Keratinocyte (primary cell): ENCODE measurements at regions not wholly inside any gene's neighbourhood (a gene's known extent, or its start where the extent isn't known, plus 50 kb on each side); places are given as distances from the start of the nearest gene placed in this dataset.

Source experiments
- DNase-seq: peaks from one replicate; pipeline ENCODE4 v3.0.0-alpha.2; 2011; ENCODE audit warnings: low read depth, missing footprints, low spot score
- FAIRE-seq: peaks from 2 replicates; lab custom pipeline; 2011; peaks lifted over from hg19 to GRCh38; lab: Jason Lieb, UNC
- H2AFZ ChIP-seq: 2 replicates; pipeline ENCODE4 v1.6.0; 2012; ENCODE audit warnings: low read length, control low read depth, inconsistent platforms; ENCODE audit not compliant: control insufficient read depth
- H3K27ac ChIP-seq: 2 replicates; pipeline ENCODE4 v1.5.1; 2011; ENCODE audit warnings: low read length; ENCODE audit not compliant: control insufficient read depth, insufficient read depth
- H3K27me3 ChIP-seq: 3 replicates; pipeline ENCODE4 v1.6.0; 2011; ENCODE audit warnings: low read length; ENCODE audit not compliant: control insufficient read depth, insufficient read depth; ENCODE audit errors: extremely low read depth
- H3K36me3 ChIP-seq, 2 experiments: 2 replicates in 1 of 2; 3 replicates in 1 of 2; pipeline ENCODE4 v1.5.1; 2011; ENCODE audit warnings: low read length in 2 of 2, mild to moderate bottlenecking in 1 of 2; ENCODE audit not compliant: control insufficient read depth in 2 of 2, insufficient read depth in 2 of 2; ENCODE audit errors: extremely low read depth in 1 of 2
- H3K4me1 ChIP-seq: 3 replicates; pipeline ENCODE4 v1.5.1; 2011; ENCODE audit warnings: low read length; ENCODE audit not compliant: control insufficient read depth, insufficient read depth; ENCODE audit errors: extremely low read depth
- H3K4me2 ChIP-seq: 3 replicates; pipeline ENCODE4 v1.6.0; 2011; ENCODE audit warnings: low read depth, low read length; ENCODE audit not compliant: control insufficient read depth, insufficient read depth; ENCODE audit errors: extremely low read depth
- H3K4me3 ChIP-seq, 3 experiments: fragments of 200-600 bp in 1 of 3; sonication (generic) in 1 of 3; 2 replicates in 2 of 3; 3 replicates in 1 of 3; pipeline ENCODE4 v1.5.1; 2011 to 2016; ENCODE audit warnings: low read length in 3 of 3, mild to moderate bottlenecking in 3 of 3, control low read depth in 2 of 3, inconsistent platforms in 1 of 3, low read depth in 1 of 3, mixed read lengths in 1 of 3, mixed run types in 1 of 3, moderate library complexity in 1 of 3; ENCODE audit not compliant: control insufficient read depth in 2 of 3, insufficient read depth in 2 of 3; ENCODE audit errors: extremely low read depth in 1 of 3
- H3K79me2 ChIP-seq: 2 replicates; pipeline ENCODE4 v1.6.0; 2012; ENCODE audit warnings: low read length; ENCODE audit not compliant: control insufficient read depth, insufficient read depth
- H3K9ac ChIP-seq: 3 replicates; pipeline ENCODE4 v1.6.0; 2011; ENCODE audit warnings: low read length; ENCODE audit not compliant: control insufficient read depth, insufficient read depth; ENCODE audit errors: extremely low read depth
- H3K9me1 ChIP-seq: 3 replicates; pipeline ENCODE4 v1.6.0; 2011; ENCODE audit warnings: low read length; ENCODE audit not compliant: control insufficient read depth, insufficient read depth; ENCODE audit errors: extremely low read depth
- H3K9me3 ChIP-seq: 2 replicates; pipeline ENCODE4 v1.5.1; 2012; ENCODE audit warnings: low read depth, low read length; ENCODE audit not compliant: control insufficient read depth
- H4K20me1 ChIP-seq: 3 replicates; pipeline ENCODE4 v1.6.0; 2011; ENCODE audit warnings: low read length; ENCODE audit not compliant: control insufficient read depth, insufficient read depth; ENCODE audit errors: extremely low read depth
- CTCF ChIP-seq, 3 experiments: IDR thresholded peaks in 1 of 3; conservative IDR thresholded peaks in 1 of 3; optimal IDR thresholded peaks in 1 of 3; 2 replicates in 2 of 3; 3 replicates in 1 of 3; pipeline versions ENCODE3 to v1.5.1; 2011; ENCODE audit warnings: low read length in 3 of 3, mild to moderate bottlenecking in 3 of 3, moderate library complexity in 2 of 3, control low read depth in 1 of 3, inconsistent platforms in 1 of 3; ENCODE audit not compliant: insufficient read depth in 2 of 3; ENCODE audit errors: extremely low read depth in 1 of 3
- EZH2 ChIP-seq: IDR thresholded peaks from one replicate; pipeline ENCODE4 v1.6.1; 2012; ENCODE audit warnings: inconsistent platforms, mild to moderate bottlenecking, low read length, moderate library complexity
- dilution Hi-C: fragments of 300-500 bp; cut with MboI; formaldehyde crosslinking; loops from one replicate; pipeline ENCODE4 v1.7.0; 2020; ENCODE audit warnings: low sequenced_read_pairs; ENCODE audit not compliant: extremely low pct_ligation_motif_present

- DNase-seq, result no peak
- dilution Hi-C loops, result no loop called here
- Histone ChIP-seq H3K4me1 (no peaks in the 10 kb centered on the region), H3K9ac (no peak overlapping the region), H3K4me3 (no peak overlapping the region), H2AFZ (no peak overlapping the region), H3K27me3 (no peaks in the 10 kb centered on the region), H3K27ac (no peak overlapping the region), H3K79me2 (no peaks in the 10 kb centered on the region), H3K4me2 (no peak overlapping the region), H3K9me1 (no peaks in the 10 kb centered on the region), H3K9me3 (peaks cover 2% of the 10 kb centered on the region), H4K20me1 (no peaks in the 10 kb centered on the region), H3K36me3 (no peaks in the 10 kb centered on the region)
- no peak for FAIRE-seq
- TF ChIP-seq CTCF (optimal IDR thresholded peaks at IDR 0.05 in 1 of 3, IDR thresholded peaks at IDR 0.05 in 1 of 3, conservative IDR thresholded peaks at IDR 0.05 in 1 of 3; ENCODE audit: extremely low read depth in 1 of 3, insufficient read depth in 2 of 3, low read length in 3 of 3), result no peak
- no peak for TF ChIP-seq EZH2
Measured at GRCh38 chr5:2544003-2544402, 207.5 kb downstream of the IRX2 start.

- no peaks in the 10 kb centered on the region for H3K4me1 ChIP-seq
- H3K9me1 ChIP-seq, result no peaks in the 10 kb centered on the region
- FAIRE-seq, result no peak
- dilution Hi-C loops, result no loop called here
- no peaks in the 10 kb centered on the region for H3K79me2 ChIP-seq
- peaks cover 2% of the 10 kb centered on the region for H3K9me3 ChIP-seq
- H3K36me3 ChIP-seq, result no peaks in the 10 kb centered on the region
- no peak overlapping the region for H3K27ac ChIP-seq
- H3K4me3 ChIP-seq, result no peak overlapping the region
- no peak overlapping the region for H2AFZ ChIP-seq
- no peak for DNase-seq
- no peak overlapping the region for H3K9ac ChIP-seq
- H4K20me1 ChIP-seq, result no peaks in the 10 kb centered on the region
- no peaks in the 10 kb centered on the region for H3K27me3 ChIP-seq
- TF ChIP-seq CTCF (optimal IDR thresholded peaks at IDR 0.05 in 1 of 3, IDR thresholded peaks at IDR 0.05 in 1 of 3, conservative IDR thresholded peaks at IDR 0.05 in 1 of 3; ENCODE audit: extremely low read depth in 1 of 3, insufficient read depth in 2 of 3, low read length in 3 of 3) (no peak), EZH2 (no peak)
- no peak overlapping the region for H3K4me2 ChIP-seq
Measured at GRCh38 chr5:2542821-2543220, 208.7 kb downstream of the IRX2 start.
